GM18498 (cell line): ENCODE measurements at regions not wholly inside any gene's neighbourhood (a gene's known extent, or its start where the extent isn't known, plus 50 kb on each side); places are given as distances from the start of the nearest gene placed in this dataset.

Source experiments
- ATAC-seq: cut with Tn5 transposase; IDR thresholded peaks from one replicate; pipeline ENCODE4 v1.9.1; 2021; ENCODE audit warnings: mild to moderate bottlenecking, moderate library complexity; ENCODE audit not compliant: unreplicated experiment

DNA sequence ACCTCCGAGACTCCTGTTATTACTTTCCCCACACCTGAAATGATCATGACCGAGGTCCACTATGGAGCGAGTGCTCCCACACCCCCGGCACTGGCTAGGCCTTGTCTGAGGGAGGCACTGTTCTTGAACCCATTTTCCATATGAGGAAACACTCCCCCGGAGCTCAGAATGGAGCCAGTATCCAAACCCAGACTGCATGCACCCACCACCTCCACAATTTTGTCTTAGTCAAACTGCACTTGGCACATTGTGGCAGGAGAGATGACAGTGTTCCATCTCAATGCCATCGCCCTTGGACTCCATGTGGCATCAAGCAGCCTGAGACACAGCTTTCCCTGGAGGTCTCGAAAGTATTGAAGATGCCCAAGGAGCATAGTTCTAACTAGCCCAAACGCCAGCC lies 154.1 kb downstream of the NUP210 start:
- no peak for ATAC-seq

DNA sequence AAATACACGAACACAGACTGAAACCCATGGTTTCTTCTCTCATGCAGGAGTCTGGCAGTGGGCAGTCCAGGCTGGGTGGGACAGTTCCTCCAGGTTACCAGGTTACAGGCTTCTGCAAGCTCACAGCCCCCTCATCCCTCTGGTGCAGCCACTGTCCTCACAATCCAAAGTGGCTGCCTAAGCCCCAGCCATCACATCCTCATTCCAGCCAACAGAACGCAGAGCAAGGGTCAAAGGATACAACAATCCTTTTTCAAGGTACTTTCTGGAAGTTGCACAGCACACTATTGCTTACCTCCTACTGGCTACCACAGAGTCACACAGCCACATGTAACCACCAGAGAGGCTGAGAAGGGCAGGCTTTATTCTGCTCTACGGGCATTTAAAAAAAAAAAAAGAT lies 154.6 kb downstream of the NUP210 start:
- ATAC-seq: no peak

DNA sequence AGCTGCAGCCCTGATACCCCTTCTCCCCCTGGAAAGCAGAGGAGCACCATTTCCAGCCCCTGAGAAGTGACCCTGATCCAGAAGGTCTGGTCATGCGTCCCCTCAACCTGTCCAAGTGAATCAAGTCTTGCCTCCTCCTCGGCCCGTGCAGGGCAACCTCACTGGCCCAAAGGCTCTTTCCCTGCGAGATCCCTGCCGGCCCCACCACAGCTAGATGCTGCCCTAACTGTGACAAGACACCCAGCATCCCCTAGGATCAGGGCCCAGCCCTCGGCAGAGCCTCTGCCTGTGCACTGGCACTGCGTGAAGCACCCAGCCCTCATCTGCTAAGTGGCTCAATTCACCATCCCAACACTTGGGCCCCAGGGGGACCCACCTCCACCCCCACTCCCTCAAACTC lies 155.1 kb downstream of the NUP210 start:
- ATAC-seq: no peak

DNA sequence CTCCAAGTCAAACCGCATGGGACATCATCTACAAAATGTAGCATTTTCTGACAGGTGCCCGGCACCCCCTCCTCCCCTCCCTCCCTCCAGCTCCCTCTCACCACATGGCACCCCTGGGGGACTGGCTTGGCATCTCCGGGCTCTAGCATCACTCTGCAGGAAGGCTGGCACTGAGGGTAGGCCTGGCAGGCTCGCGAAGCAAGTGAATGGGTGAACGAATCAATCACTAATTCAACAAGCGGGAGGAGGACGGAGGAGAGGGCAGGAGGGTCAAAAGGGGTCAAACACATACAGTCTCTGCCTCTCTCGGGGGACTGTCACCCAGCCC lies 155.7 kb downstream of the NUP210 start:
- ATAC-seq: no peak

DNA sequence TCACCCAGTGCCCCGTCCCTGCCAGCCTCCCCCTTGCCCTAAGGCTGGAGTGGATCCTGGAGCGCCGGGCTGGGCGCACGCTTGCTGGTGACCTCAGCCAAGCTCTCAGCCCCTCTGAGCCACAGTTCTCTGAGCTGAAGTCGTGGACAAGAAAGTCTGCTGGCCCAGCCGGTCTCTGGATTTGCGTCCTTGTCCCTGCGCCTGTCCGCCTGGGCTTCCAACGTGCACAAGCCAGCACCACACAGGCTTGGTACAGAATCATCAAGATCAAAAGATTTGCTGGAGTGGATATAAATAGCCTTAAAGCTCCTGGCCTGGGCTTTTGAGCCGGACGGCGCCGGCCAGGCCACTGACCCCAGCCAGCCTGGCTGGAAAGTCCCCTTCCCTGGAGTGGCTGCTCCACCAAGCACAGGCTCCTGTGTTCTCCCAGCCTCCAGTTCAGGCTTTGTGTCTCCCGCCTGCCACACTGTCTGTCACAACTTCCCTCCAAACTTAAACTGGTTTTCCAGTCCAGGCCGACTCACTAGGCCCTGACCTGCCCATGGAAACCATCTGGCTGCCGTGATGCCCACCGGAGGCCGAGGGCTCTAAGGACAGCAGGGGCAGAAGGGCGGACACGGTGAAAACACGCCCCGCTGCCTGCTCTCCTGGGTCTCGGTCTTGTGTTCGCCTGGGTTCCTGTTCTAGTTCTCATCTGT lies 156.2 kb downstream of the NUP210 start:
- no peak for ATAC-seq

DNA sequence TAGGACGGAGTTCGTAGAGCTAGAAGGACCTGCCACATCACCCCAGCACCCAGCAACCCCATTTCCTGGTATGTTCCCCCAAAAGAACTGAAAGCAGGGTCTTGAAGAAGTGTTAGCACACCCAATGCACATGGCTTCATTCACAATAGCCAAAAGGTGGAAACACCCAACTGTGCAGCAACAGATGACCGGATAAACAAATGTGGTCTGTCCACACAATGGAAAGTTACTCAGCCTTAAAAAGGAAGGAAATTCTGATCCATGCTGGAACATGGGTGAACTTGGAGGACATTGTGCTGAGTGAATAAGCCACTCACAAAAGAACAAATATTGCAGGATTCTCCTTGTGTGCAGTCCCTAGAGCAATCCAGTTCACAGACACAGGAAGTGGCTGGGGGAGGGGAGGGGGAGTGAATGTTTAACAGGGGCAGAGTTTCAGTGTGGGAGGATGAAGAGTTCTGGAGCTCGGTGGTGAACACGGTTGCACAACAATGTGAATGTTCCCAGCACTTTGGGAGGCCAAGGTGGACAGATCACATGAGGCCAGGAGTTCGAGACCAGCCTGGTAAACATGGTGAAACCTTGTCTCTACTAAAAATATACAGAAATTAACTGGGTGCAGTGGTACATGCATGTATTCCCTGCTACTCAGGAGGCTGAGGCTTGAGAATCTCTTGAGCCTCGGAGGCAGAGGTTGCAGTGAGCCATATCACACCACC lies 157.5 kb downstream of the NUP210 start:
- ATAC-seq: no peak

DNA sequence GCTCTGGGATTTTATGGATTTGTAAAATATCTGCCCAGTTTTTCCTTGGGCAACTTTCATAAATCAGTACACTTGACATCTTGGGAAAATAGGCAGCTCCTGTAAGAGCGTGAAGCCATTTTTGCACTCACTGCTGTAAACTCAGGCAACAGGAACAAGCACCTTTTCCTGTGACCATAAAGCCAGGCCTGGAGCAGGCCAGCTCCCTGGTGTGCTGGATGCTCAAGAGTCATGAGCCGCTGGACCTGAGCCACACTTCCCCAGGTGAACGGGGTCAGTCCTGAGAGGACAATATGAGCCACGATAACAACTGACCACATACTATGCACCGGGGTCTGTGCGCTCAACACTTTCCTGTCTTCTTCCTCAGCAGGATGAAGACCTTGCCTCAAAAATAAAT lies 158.2 kb downstream of the NUP210 start:
- no peak for ATAC-seq

DNA sequence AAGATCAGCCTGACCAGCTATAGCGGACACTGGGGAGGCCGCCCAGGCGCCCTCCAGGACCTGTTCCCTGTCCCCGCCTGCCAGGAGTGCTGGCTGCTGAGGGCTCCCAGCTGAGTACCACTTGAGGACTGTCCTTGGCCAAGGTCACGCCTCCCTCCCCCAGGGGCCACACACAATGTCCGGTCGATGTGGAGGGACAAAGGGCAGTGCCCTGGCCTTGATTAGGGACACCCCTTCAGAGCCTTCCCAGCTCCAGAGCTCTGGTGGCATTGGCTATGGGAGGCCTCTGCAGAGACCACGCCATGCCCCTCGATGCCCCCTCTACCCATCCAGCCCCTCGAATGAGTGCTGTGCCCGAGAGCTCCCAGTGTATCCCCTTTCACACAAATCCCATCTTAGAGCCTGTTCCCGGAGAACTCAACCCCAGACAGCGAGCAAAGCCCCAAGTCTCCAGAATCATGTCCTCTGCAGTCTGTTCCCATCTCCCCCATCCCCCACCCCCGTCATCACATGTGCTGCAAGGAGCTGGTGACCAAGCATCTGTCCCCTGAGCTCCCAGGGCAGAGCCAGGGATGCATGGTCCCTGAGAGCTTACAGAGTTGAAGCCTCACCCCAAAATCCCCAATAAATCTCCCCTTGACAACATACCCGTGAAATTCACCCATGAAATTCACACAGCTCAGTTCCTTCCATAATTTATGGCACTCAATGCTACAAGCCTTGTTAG lies 158.9 kb downstream of the NUP210 start:
- no peak for ATAC-seq

DNA sequence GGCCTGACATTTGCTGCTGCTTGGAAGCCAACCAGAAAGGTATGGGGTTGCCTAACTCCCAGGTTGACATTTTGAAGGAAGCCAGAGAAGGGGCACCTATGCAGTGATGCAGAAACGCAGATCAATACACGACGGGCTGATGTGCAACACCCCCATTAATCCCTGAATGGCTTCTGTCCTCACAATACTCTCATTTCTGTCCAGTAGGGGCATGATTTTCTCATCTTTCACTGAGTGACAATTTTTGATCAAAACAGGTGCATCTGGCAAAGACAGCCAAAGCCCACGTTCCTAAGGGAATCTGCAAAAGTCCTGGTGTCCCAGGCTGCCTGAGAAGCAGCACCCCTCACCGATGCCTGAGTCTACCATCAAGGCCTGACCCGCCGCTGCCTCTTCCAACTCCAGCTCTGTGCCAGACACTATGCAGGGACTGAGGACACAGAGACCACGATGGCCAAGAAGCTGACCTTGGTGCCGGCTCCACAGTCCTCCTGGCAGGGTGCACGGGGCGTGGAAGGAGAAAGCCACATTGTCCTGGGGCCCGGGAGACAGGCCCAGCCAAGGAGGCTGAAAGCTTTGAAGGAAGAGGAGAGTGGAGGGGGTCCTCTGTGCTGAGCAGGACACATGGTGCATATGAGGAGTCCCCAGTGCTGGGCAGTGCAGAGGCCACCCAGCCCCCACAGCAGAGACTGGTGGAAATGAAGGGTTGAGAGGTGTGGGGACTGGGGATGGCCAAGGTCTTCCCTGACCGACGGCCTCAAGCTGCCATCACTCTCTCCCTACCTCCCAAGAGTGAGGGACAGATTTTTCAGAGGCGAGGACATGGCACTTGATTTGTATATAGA lies 159.6 kb downstream of the NUP210 start:
- no peak for ATAC-seq

DNA sequence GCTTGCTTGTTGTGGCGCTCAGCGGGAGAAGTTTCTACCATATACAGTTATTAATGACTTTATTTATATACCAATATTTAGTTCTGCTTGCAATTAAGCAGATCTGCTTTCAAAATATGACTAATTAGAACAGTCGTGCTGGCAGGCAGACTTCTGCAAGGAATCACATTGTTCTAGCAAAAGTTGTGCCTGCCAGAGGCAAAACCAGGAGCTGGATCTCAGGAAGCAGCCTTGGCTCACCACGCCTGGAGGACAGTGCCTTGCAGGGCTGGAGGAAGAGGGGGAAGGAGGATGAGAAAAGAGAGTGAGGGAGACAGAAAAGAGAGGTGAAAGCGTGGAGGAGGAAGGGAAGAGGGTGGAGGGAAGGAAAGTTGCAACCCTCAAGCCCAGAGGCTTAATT lies 160.3 kb downstream of the NUP210 start:
- ATAC-seq: no peak

DNA sequence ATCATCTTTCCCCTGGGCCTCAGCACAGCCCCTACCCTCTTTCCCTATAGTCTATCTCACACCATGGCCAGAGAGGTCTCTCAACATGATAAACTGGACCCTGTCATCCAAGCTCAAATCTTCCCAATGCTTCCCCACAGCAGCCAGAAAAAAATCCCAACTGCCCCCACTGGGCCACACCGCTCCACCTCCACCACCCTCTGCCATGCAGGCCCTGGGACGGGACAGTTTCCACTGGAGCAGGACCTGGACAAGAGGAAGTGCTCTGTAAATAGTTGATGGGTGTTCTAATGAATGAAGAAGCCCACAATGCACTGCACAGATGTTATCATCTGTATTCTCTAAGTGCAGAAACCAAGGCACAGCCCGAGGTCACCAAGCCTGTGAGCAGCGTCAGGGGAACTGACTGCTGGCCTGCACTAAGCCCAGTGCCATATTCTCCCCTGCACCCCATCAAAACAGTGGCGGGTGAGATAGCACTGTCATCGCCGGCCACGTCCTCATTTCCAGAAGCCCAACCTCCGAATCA lies 161.1 kb downstream of the NUP210 start:
- ATAC-seq: no peak

DNA sequence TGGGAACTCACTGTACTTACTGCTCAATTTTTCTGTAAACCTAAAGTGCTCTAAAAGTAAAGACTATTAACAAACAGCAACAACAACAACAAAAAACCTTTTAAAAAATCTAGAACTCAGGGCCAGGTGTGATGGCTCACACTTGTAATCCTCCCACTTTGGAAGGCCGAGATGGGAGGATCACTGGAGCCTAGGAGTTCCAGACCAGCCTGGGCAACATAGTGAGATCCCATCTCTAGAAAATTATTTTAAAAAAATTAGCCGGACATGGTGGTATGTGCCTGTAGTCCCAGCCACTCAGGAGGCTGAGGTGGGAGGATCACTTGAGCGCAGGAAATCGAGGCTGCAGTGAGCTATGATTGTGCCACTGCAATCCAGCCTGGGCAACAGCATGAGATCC lies 161.8 kb downstream of the NUP210 start:
- ATAC-seq: no peak

DNA sequence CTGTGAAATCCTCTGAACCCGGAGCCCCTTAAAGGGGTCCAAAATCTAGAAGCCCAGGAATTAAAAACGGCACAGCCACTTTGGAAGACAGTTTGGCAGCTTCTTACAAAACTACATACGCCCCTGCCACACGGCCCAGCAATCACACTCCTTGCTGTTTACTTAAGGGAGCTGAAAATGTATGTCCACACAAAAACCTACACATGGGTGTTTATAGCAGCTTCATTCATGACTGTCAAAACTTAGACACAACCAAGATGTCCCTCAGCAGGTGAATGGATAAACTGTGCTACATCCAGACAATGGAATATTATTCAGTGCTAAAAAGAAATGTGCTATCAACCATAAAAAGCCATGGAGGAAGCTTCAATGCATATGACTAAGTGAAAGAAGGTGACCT lies 162.5 kb downstream of the NUP210 start:
- ATAC-seq: no peak

DNA sequence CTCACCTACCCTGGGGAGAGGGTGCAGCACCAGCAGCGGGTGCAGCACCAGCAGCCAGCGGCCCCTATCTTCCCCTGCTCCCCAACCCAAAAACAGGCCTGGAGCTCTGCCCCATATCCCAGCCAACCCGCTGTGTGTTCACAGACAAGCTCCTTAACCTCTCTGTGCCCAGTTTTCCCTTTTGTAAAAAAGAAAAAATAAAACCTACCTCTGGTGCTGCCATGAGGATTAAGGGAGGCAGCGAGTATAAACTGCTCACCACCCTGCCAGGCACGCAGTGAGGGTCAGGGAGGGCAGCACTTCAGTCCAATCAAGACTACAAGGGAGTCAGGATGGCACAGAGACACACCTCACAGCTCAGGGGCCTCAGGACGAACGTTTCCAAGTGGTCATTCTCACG lies 163.3 kb downstream of the NUP210 start:
- ATAC-seq: no peak

DNA sequence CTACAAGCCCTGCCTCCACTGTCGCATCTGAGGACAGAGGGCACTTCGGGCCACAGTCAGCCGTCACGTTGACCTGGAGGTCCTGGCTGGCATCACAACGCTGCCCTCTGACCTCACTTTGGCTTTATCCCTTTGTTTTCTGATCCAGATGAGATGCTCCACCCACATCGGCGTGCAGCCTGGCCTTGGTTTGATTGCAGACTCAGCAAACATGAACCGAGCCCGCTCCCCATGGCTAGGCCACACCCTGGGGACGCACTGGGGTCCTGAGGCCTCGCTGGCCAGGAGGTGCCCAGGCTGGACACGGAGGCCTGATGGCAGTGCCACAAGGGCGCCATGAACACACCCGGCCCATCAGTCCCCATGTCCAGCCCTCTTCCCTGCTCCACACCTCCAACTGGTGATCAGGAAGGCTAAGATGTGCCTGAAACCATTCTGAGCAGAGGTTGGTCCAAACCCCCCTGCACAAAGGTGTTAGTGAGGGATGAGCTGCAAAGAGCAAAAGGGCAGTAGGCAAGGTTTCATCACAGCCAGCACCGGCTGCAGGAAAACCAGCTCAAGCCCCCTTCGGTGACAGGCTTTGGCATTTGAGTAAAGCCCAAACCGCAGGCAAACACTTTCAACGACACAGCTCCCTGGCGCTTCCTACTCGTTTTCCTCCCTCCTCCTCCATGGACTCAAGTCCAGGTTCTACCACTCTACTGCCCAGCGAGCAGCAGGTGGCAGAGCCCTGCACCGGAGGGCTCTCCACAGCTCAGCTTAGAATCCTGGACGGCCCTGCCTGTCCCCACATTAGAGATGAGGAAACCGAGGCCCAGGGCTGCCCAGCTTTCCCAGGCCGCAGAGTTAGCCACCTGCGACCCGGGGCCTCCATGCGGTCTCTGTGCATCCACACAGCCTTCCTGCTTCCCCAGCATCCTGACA lies 165.8 kb downstream of the NUP210 start:
- no peak for ATAC-seq

DNA sequence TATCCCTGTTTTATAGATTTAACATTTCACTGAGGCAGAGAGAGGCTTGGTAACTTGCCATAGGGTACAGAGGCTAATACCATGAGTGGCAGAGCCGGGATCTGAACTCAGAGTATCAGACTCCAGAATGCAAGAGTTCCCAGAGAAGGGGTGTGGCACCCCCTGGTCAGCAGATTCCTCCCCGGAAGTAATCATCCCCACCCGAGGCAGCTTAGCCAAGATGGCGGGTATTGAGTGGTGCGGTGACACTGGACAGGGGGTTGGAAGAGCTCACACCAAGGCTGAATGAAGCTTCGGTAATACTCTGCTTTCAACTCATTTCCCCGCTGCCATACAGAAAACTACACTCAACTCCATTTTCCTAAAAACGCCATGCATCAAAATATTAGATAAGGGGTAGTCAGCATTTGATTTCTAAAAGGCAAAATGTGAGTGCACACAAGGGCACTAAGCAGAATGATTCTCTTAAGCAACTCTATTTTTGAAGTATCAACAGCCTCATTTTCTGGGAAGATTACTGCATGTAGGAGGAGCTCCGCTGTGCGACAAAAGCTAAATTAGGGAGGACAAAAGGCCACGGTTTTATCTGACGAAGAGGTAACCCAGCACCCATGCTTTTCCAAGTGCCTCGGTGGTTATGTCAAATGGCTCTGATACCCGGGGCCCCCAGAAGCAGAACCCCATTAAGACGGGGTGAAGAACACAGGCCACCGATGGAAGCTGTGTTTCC lies 166.7 kb downstream of the NUP210 start:
- ATAC-seq: no peak

DNA sequence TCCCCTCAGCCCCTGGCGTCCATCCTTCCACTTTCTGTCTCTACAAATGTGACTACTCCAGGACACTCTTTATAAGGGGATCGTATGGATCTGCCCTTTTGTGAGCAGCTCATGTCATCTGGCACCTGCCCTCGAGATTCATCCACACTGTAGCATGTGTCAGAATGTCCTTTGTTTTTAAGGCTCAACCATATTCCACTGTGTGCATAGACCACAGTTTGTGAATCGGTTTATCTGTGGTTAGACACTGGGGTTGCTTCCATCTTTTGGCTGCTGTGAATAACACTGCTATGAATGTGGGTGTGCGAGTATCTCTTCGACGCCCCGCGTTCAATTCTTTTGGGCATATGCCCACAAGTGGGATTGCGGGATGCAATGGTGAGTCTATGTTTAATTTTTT lies 167.9 kb downstream of the NUP210 start:
- ATAC-seq: no peak

DNA sequence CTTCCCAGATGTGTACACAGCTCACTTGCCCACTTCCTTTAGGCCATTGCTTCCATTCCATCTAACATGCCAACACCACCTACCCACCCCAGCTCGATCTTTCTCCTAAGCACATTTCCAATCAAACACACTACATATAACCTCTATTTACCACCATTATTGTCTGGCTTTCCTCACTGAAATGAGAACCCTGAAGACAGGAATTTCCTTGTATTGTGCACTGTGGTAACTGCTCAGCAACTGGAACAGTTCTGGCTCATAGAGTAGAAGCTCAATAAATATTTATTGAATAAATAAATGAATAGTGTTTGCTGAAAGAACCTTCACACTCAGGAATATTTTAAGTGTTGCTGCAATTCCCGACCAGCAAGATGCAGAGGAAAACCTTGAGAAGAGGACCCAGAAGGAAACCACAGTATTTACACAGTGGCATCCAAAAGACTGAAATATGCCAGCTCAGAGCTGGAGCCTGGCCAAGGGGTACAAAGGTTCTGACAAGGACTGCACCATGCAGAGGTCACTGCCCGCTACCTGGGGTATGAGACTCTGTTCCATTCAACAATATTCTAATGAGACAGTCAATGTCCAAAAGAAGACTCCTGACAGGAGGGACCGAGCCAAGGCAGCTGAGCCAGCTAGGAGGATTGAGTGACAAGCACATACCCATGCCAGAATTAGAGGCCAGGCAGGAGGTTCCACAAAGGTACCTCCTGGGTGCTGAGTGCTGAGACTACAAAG lies 168.8 kb downstream of the NUP210 start:
- ATAC-seq: no peak
